ENCODE measurements at regions not wholly inside any gene's neighbourhood (a gene's known extent, or its start where the extent isn't known, plus 50 kb on each side); places are given as distances from the start of the nearest gene placed in this dataset.

GRCh38 chr12:61956545-61956944 is 303.7 kb upstream of the USP15 start:
- H4K20me1 ChIP-seq (replicated peaks; ENCODE audit: control insufficient read depth, insufficient read depth, low read length), result no peaks in the 10 kb centered on the region
- no peaks in the 10 kb centered on the region for H3K27me3 ChIP-seq (ENCODE audit: control insufficient read depth in 2 of 2, insufficient read depth in 2 of 2, low read length in 2 of 2)
- no peaks in the 10 kb centered on the region for H3K9me3 ChIP-seq (replicated peaks; ENCODE audit: control insufficient read depth, insufficient read depth, low read depth, low read length)
- H3K9ac ChIP-seq (ENCODE audit: insufficient read depth in 1 of 2, low read depth in 2 of 2, low read length in 2 of 2), result no peak overlapping the region
- no peaks in the 10 kb centered on the region for H3K9me1 ChIP-seq (ENCODE audit: control insufficient read depth, insufficient read depth, low read length)
- no peaks in the 10 kb centered on the region for H3K36me3 ChIP-seq (ENCODE audit: control insufficient read depth, insufficient read depth, low read length)
- no TSS peak for BruUV-seq (replicated peaks)
- FAIRE-seq, result no peak
- no peak for ATAC-seq
- H3K27ac ChIP-seq (ENCODE audit: extremely low read depth, low read depth, low read length), result no peak overlapping the region
- no peak overlapping the region for H2AFZ ChIP-seq (ENCODE audit: low read depth, low read length)
- ChIA-PET POLR2A (no interaction called here), CTCF (ENCODE audit: low intra/inter-chr PET ratio) (no interaction called here)
- intact Hi-C loops (cut with micrococcal nuclease), result no loop called here
- no peaks in the 10 kb centered on the region for H3K79me2 ChIP-seq (ENCODE audit: control insufficient read depth, insufficient read depth, low read length)
- H3K4me1 ChIP-seq (replicated peaks in 1 of 2; ENCODE audit: control insufficient read depth in 2 of 2, insufficient read depth in 2 of 2, low read length in 2 of 2), result no peaks in the 10 kb centered on the region
- DNase-seq (ENCODE audit: extremely low read depth in 1 of 4, low spot score in 3 of 4), result no peak
- H3K4me2 ChIP-seq (ENCODE audit: insufficient read depth, low read length), result no peak overlapping the region
- 5% methylated on average over 1 of the region's 1 CpG for WGBS (ENCODE audit: insufficient coverage, low coverage, missing lambda C conversion rate)
- TF ChIP-seq SMARCC2 (IDR thresholded peaks at IDR 0.05; ENCODE audit: low read depth) (no peak), CXXC5 (CRISPR knock-in tag; IDR thresholded peaks at IDR 0.05) (no peak), KDM2B (CRISPR knock-in tag; IDR thresholded peaks at IDR 0.05) (no peak), ZBTB1 (CRISPR knock-in tag; IDR thresholded peaks at IDR 0.05; ENCODE audit: borderline replicate concordance, low read depth) (no peak), ZNF507 (tag; conservative IDR thresholded peaks at IDR 0.05) (no peak), TEAD2 (tag; IDR thresholded peaks at IDR 0.05) (no peak), SRF (CRISPR knock-in tag; IDR thresholded peaks at IDR 0.05) (no peak), MCM2 (IDR thresholded peaks at IDR 0.05; ENCODE audit: low read depth) (no peak), DDX20 (tag; IDR thresholded peaks at IDR 0.05; ENCODE audit: low read depth) (no peak), NR2C1 (IDR thresholded peaks at IDR 0.05) (no peak), NR2C1 (tag; IDR thresholded peaks at IDR 0.05) (no peak), POU5F1 (IDR thresholded peaks at IDR 0.05; ENCODE audit: borderline replicate concordance, low read depth, low read length, partially characterized antibody) (no peak), TEAD1 (CRISPR knock-in tag; IDR thresholded peaks at IDR 0.05) (no peak)
- H3K4me3 ChIP-seq, result no peak overlapping the region
- in situ Hi-C loops (cut with MboI), result no loop called here

Measured in K562 (cell line).